Epithelial cell of proximal tubule (primary cell): ENCODE measurements at regions not wholly inside any gene's neighbourhood (a gene's known extent, or its start where the extent isn't known, plus 50 kb on each side); places are given as distances from the start of the nearest gene placed in this dataset.

ENCODE experiments used
- DNase-seq: peaks from one replicate; pipeline ENCODE4 v3.0.0-alpha.2; 2011; ENCODE audit warnings: low read depth
- H3K4me3 ChIP-seq: 2 replicates; pipeline ENCODE4 v1.5.1; 2011; ENCODE audit warnings: low read depth, mild to moderate bottlenecking, low read length
- TF ChIP-seq, protein P1 (sequence below): conservative IDR thresholded peaks from 2 replicates; pipeline ENCODE4 v1.5.1; 2012; ENCODE audit warnings: low read depth, mild to moderate bottlenecking, low read length

DNA sequence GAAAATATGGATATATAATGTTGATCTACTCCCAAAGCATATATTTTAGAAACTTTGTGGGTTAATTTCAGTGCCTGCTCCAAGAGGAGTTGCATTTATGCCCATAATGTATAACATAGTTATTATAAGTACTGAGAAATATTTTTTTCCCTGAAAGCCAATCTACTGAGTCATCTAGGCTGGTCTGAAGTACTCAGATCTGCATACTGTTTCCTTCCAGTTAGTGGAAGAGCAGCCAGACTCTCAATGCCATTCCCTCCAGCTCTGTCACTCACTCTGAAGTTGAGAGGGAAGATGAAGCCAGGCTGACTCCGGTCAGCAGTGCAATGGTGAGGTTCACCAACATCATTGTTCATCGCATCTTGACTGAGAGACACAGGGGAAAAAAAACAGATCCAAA lies 505.1 kb downstream of the PPARGC1A start:
- H3K4me3 ChIP-seq: no peak overlapping the region
- TF ChIP-seq, protein P1, sequence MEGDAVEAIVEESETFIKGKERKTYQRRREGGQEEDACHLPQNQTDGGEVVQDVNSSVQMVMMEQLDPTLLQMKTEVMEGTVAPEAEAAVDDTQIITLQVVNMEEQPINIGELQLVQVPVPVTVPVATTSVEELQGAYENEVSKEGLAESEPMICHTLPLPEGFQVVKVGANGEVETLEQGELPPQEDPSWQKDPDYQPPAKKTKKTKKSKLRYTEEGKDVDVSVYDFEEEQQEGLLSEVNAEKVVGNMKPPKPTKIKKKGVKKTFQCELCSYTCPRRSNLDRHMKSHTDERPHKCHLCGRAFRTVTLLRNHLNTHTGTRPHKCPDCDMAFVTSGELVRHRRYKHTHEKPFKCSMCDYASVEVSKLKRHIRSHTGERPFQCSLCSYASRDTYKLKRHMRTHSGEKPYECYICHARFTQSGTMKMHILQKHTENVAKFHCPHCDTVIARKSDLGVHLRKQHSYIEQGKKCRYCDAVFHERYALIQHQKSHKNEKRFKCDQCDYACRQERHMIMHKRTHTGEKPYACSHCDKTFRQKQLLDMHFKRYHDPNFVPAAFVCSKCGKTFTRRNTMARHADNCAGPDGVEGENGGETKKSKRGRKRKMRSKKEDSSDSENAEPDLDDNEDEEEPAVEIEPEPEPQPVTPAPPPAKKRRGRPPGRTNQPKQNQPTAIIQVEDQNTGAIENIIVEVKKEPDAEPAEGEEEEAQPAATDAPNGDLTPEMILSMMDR: no peak
- DNase-seq: no peak

DNA sequence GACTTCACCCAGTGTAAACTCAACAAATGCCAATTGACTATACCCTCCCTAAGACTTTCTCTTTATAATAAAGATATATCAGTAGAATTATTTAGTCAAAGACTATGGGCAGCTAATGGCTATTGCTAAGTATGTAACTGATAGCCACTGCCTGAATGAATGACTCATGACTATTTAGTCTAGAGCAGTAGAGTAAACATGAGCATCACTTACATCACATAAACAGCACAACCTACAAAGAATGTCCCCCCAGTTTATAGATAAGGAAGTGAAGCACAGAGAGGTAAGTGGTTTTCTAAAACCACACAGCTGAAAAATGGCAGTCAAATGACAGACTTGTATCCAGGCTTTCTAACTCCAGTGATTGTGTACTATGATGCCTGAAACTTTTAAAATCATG lies 507.0 kb downstream of the PPARGC1A start:
- TF ChIP-seq, protein P1: no peak
- no peak for DNase-seq

DNA sequence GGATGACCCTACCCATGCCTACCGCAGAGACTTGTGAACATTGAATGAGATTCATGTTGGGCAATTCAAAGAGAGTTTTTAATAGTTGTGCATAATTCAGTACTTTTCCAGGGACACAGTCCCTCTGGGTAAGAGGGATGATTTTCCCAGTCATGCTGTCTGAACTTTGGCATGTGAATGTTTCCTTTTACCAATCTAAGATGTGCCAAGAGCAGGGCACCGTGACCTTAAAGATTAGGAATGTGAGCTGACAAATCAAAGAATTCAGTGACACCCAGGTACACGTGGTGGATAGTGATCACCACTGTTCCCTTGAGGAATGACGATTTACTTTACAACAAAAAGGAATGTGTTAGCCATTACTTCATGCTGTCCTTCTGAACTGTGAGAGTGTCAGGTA lies 515.6 kb downstream of the PPARGC1A start:
- DNase-seq: peak; percentile 100
- TF ChIP-seq, protein P1: no peak
- H3K4me3 ChIP-seq: no peak overlapping the region

More for the DNA sequence above, 507.0 kb downstream of the PPARGC1A start:
- H3K4me3 ChIP-seq: no peak overlapping the region

DNA sequence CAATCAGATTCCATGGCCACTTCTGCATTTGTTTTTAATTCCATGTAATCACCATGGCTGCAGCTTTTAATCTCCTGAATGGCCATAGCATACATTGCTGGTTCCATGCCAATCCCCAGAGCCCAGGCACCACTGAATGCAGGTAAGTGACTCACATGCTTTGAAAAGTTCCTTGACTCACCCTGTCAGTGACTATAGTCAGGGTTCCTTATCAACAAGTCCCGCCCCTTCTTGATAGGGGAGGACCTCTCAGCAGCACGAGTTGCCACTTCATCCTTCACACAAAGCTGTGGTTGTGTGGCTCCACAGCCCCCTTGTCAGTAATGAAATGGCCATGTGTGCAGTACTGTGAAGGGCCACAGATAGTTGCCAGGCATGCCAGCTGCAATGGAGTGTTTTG lies 516.6 kb downstream of the PPARGC1A start:
- TF ChIP-seq, protein P1: no peak
- DNase-seq: peak; percentile 88

DNA sequence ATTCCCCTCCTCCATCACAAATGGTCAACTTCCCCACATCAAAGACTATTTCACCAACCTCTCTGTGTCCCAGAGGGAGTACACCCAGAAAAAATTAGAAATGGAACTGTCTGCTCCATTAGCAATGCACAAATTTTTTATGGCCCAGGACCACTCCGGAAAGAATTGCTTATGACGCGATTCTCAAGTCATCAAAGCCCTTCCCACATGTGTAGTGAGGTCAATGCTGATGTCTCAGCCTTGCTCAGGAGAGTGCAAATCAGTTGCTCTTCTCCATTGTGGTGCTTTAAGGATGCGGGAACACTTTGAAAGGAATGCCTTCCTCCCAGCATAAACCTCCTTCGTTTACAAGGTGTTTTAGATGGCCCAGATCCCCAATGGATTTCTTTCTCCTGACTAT lies 518.3 kb downstream of the PPARGC1A start:
- TF ChIP-seq, protein P1: no peak
- no peak overlapping the region for H3K4me3 ChIP-seq
- DNase-seq: no peak

More for the DNA sequence above, 516.6 kb downstream of the PPARGC1A start:
- no peak overlapping the region for H3K4me3 ChIP-seq

DNA sequence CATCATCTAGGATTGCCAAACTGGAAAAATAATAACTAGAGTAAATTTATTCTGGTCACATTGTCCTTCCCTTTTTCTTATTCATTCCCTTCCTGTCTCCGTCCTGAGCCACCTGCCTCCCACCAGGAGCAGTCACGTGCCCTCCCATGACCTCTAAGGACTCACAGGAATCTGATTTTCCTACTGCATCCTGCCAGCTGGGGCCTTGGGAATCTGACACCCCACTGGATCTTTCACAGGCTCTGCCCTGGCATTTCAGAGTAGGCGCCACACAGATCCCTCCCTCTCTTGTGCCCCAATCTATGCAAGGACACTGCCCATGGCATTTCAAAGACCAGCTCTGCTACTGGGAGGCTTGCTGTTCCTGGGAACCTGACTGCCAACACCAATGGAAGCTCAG lies 520.5 kb downstream of the PPARGC1A start:
- TF ChIP-seq, protein P1: no peak
- no peak for DNase-seq
- H3K4me3 ChIP-seq: no peak overlapping the region

DNA sequence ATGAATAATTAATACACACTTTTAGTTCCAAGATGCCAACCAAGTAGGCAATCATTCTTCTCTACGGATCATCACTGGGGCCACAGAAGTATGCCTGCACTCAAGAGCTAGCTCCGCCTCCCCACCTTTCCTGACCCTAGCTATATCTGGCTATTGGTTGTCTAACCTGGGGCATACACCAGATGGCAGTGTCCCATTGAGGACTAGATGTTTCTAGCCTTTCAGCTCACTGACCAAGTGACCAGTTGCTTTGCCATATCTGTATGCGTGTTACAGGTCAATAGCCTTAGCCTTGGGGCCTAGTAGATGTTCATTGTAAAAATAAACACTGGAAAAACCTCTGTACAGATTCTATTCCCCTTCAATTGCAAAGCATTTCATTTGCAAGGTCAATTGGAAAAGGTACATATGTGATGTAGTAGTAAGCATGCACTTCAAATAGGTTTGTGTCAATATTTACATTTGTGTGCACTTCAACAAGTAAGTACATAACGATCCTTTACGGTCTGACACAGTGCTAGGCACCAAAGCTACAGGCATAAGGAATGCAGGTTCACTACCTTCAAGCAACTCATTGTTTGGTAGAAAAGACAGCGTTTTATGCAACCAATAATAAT lies 521.7 kb downstream of the PPARGC1A start:
- H3K4me3 ChIP-seq: no peak overlapping the region
- no peak for DNase-seq
- TF ChIP-seq, protein P1: peak; percentile 69
